HG02970 (cell line): ENCODE measurements at regions not wholly inside any gene's neighbourhood (a gene's known extent, or its start where the extent isn't known, plus 50 kb on each side); places are given as distances from the start of the nearest gene placed in this dataset.

Experiments
- ATAC-seq: cut with Tn5 transposase; IDR thresholded peaks from one replicate; pipeline ENCODE4 v1.9.1; 2021; ENCODE audit warnings: mild to moderate bottlenecking, moderate library complexity, moderate number of reproducible peaks; ENCODE audit not compliant: unreplicated experiment, low FRiP score

- no peak for ATAC-seq
Measured at GRCh38 chr12:29071099-29071498, 78.0 kb upstream of the FAR2 start.

DNA sequence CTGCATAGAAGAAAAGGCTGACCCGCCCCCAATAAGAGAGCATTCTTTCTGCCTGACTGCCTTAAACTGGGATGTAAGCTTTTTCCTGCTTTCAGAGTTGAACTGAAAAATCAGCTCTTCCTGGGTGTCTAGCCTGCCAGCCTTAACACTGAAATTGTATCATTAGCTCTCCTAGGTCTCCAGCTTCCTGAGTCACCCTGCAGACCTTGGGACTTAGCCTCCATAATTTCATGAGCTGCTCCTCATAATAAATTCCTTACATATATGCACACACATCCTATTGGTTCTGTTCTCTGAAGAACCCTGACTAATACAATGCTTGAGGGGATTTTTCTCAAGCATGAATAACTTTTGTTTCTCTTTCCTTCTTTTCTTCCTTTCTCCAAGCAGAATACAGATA lies 76.4 kb upstream of the FAR2 start:
- no peak for ATAC-seq

DNA sequence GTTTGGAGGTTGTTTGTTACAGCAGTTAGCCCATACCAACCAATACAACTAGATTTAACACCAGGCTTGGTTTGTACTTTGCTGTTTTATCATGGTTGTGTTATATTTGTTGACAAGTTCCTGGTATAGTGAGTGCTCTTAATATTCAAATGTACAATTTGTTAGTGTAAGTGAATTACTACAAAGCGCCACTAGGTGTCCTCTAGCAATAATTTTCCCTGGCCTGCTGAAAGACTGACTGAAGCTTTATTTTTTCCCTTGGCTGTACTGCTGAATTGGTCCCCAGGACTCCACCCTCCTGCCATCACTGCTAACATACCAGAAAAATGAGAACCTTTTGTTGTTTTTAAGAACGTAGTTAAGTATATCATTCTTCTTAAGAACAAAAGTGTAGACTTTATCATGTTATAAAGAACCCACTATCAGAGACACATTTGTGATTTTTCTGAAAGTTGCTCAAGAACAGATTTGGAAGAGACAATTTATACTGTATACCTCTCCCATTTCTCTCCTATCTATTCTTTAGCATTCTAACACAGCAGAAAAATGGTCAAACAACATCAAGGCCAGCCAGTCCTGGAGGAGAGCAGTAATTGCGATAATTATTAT lies 75.3 kb upstream of the FAR2 start:
- ATAC-seq = no peak

- no peak for ATAC-seq
Measured at GRCh38 chr12:29081101-29081500, 68.0 kb upstream of the FAR2 start.

- ATAC-seq = no peak
Measured at GRCh38 chr12:29082522-29082921, 66.6 kb upstream of the FAR2 start.

GRCh38 chr12:29086325-29087271 lies 62.5 kb upstream of the FAR2 start:
- ATAC-seq = no peak

DNA sequence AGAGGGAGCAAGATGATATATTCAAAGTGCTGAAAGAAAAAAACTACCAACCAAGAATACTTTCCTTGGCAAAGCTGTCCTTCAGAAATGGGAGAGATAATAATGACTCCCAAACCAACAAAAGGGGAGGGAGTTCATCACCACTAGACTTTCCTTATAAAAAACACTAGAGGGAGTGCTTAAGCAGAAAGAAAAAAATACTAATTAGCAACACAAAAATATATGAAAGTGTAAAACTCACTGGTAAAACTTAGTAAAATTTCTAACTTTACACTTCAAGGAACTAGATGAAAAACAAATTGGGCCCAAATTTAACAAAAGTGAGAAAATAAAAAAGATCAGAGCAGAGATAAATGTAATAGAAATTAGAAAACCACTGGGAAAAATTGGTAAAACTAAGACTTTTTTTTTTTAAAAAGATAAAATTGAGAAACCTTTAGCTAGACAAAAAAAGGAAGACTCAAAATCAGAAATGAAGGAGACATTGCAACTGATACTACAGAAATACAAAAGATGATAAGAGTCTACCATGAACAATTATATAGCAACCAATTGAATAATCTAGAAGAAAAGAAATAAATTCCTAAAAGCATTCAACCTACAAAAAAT lies 60.4 kb upstream of the FAR2 start:
- ATAC-seq = no peak
